Thyroid gland (tissue), 4 donors: ENCODE measurements at regions not wholly inside any gene's neighbourhood (a gene's known extent, or its start where the extent isn't known, plus 50 kb on each side); places are given as distances from the start of the nearest gene placed in this dataset.

Experiments
- POLR2A ChIP-seq, 2 donors: fragments of 450-650 bp; IDR thresholded peaks; one replicate each; pipeline ENCODE4 v1.6.1; 2017; ENCODE audit warnings: antibody characterized with exemption in 2 of 2, mild to moderate bottlenecking in 2 of 2, moderate library complexity in 1 of 2
- TF ChIP-seq, protein P1 (sequence below), 6 experiments: fragments of 200-600 bp in 3 of 6; fragments of 450-650 bp in 3 of 6; sonication (generic) in 3 of 6; IDR thresholded peaks; one replicate each; pipeline ENCODE4 v1.5.1; 2016 to 2019; ENCODE audit warnings: antibody characterized with exemption in 6 of 6, mild to moderate bottlenecking in 2 of 6, inconsistent platforms in 1 of 6, moderate library complexity in 1 of 6

DNA sequence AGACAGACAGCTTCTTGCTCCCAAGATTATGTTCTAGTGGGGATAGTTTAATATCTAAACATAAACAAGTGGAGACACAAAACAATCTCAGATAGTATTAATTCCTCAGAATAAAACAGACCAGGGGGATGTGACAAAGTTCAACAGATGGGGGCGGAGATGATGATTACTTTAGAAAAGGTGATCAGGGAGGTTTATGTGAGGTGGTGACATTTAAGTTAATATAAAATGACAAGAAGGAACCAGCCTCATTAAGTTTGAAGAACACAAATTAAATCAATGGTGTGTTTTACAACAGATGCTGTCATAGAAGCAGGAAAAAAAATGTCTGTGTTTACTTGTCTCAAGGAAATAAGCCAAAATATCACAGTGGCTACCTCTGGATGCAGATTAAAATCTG lies 119.6 kb upstream of the HMHB1 start:
- TF ChIP-seq, protein P1, sequence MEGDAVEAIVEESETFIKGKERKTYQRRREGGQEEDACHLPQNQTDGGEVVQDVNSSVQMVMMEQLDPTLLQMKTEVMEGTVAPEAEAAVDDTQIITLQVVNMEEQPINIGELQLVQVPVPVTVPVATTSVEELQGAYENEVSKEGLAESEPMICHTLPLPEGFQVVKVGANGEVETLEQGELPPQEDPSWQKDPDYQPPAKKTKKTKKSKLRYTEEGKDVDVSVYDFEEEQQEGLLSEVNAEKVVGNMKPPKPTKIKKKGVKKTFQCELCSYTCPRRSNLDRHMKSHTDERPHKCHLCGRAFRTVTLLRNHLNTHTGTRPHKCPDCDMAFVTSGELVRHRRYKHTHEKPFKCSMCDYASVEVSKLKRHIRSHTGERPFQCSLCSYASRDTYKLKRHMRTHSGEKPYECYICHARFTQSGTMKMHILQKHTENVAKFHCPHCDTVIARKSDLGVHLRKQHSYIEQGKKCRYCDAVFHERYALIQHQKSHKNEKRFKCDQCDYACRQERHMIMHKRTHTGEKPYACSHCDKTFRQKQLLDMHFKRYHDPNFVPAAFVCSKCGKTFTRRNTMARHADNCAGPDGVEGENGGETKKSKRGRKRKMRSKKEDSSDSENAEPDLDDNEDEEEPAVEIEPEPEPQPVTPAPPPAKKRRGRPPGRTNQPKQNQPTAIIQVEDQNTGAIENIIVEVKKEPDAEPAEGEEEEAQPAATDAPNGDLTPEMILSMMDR (IDR thresholded peaks at IDR 0.05), result no peak
- no peak for TF ChIP-seq POLR2A (IDR thresholded peaks at IDR 0.05)
